ENCODE measurements at regions not wholly inside any gene's neighbourhood (a gene's known extent, or its start where the extent isn't known, plus 50 kb on each side); places are given as distances from the start of the nearest gene placed in this dataset.

- Histone ChIP-seq H3K4me3 (no peak overlapping the region), H3K9me3 (no peaks in the 10 kb centered on the region), H3K4me1 (no peaks in the 10 kb centered on the region), H3K36me3 (no peaks in the 10 kb centered on the region), H3K27me3 (no peaks in the 10 kb centered on the region), H3K27ac (no peak overlapping the region)
- intact Hi-C loops (cut with DNase I; ENCODE audit: low total_unique reads), result no loop called here
- TF ChIP-seq CTCF (IDR thresholded peaks at IDR 0.05), result no peak
- TF ChIP-seq POLR2A (IDR thresholded peaks at IDR 0.05), result no peak
- TF ChIP-seq POLR2AphosphoS5 (IDR thresholded peaks at IDR 0.05), result no peak
- DNase-seq (ENCODE audit: low spot score in 2 of 2), result no peak
Measured at GRCh38 chr13:107067381-107067780, 499.4 kb upstream of the ARGLU1 start.

- DNase-seq (ENCODE audit: low spot score in 2 of 2), result no peak
- no peaks in the 10 kb centered on the region for H3K27me3 ChIP-seq
- no peak overlapping the region for H3K27ac ChIP-seq
- no peak for TF ChIP-seq POLR2A (IDR thresholded peaks at IDR 0.05)
- TF ChIP-seq POLR2AphosphoS5 (IDR thresholded peaks at IDR 0.05), result no peak
- no peak for TF ChIP-seq CTCF (IDR thresholded peaks at IDR 0.05)
- no peak overlapping the region for H3K4me3 ChIP-seq
- intact Hi-C loops (cut with DNase I; ENCODE audit: low total_unique reads), result no loop called here
- H3K9me3 ChIP-seq, result no peaks in the 10 kb centered on the region
- no peaks in the 10 kb centered on the region for H3K36me3 ChIP-seq
- H3K4me1 ChIP-seq, result no peaks in the 10 kb centered on the region
Measured at GRCh38 chr13:107066355-107066754, 498.4 kb upstream of the ARGLU1 start.

DNA sequence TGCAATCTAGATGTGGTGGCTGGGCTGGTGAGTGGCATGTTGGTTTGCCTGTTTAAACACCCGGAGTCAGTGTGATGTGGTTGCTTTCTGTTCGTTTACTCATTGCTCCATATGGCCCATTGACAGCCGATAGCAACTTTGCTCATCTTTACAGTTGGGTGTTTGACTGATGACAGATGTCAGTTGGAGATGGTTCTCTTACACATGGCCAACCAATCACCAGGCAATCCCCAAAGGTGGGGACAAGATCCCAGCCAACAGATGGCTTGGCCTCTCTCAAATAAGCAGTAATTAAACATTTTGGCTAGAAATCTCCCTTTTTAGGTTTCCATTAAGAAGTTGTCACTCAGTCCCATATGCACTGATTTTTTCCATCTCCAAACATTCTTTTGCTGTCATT, 497.1 kb upstream of the ARGLU1 start:
- H3K36me3 ChIP-seq, result no peaks in the 10 kb centered on the region
- TF ChIP-seq CTCF (IDR thresholded peaks at IDR 0.05), result no peak
- no peak for TF ChIP-seq POLR2A (IDR thresholded peaks at IDR 0.05)
- no peak for TF ChIP-seq POLR2AphosphoS5 (IDR thresholded peaks at IDR 0.05)
- no peaks in the 10 kb centered on the region for H3K27me3 ChIP-seq
- H3K4me1 ChIP-seq, result no peaks in the 10 kb centered on the region
- intact Hi-C loops (cut with DNase I; ENCODE audit: low total_unique reads), result no loop called here
- DNase-seq (ENCODE audit: low spot score in 2 of 2), result no peak
- no peak overlapping the region for H3K4me3 ChIP-seq
- H3K9me3 ChIP-seq, result no peaks in the 10 kb centered on the region
- H3K27ac ChIP-seq, result no peak overlapping the region

- H3K27ac ChIP-seq, result no peak overlapping the region
- TF ChIP-seq POLR2AphosphoS5 (IDR thresholded peaks at IDR 0.05), result no peak
- no peak for TF ChIP-seq CTCF (IDR thresholded peaks at IDR 0.05)
- no peak for TF ChIP-seq POLR2A (IDR thresholded peaks at IDR 0.05)
- intact Hi-C loops (cut with DNase I; ENCODE audit: low total_unique reads), result no loop called here
- no peaks in the 10 kb centered on the region for H3K27me3 ChIP-seq
- H3K4me1 ChIP-seq, result no peaks in the 10 kb centered on the region
- no peaks in the 10 kb centered on the region for H3K9me3 ChIP-seq
- DNase-seq (ENCODE audit: low spot score in 2 of 2), result no peak
- no peak overlapping the region for H3K4me3 ChIP-seq
- H3K36me3 ChIP-seq, result no peaks in the 10 kb centered on the region
Measured at GRCh38 chr13:107057028-107057631, 489.2 kb upstream of the ARGLU1 start.

DNA sequence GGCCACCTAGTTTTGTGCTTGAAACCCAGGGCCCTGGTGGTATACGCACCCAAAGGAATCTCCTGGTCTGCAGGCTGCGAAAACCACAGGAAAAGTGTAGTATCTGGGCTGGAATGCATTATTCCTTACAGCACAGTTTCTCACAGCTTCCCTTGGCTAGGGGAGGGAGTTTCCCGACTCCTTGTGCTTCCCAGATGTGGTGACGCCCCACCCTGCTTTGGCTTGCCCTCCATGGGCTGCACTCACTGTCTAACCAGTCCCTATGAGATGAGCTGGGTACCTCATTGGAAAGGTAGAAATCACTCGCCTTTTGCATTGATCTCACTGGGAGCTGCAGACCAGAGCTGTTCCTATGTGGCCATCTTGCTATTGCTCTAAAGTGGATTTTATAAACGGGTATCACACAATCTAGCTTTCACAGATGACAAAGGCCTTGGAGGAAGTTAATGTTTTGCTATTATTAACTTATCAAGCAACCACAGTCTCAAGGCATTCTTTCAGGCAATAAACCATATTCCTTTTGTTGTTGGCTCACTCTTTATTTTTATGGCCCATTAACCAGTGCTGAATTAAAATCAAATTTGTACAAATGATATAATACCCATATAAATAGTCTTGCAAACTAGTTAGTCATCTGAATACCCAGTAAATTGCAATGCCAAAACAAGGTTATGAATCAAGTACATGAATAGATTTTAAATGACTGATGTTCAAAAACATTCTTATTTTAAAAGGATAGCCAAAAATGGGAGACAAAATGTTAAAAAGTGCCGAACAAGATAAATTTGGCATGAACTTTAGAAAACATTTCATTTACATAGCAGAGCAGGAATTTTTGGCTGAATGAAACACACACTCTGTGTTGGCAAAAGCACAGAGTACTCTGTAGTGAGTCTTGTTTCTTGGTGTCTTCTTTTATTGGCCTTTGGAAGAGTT, 475.4 kb upstream of the ARGLU1 start:
- no peaks in the 10 kb centered on the region for H3K27me3 ChIP-seq
- H3K27ac ChIP-seq, result no peak overlapping the region
- TF ChIP-seq POLR2AphosphoS5 (IDR thresholded peaks at IDR 0.05) (no peak), POLR2A (IDR thresholded peaks at IDR 0.05) (no peak), CTCF (IDR thresholded peaks at IDR 0.05) (no peak)

More for the DNA sequence above, 475.4 kb upstream of the ARGLU1 start:
- H3K4me3 ChIP-seq, result no peak overlapping the region
- no peak for DNase-seq (ENCODE audit: low spot score in 2 of 2)
- intact Hi-C loops (cut with DNase I; ENCODE audit: low total_unique reads), result no loop called here
- no peaks in the 10 kb centered on the region for H3K9me3 ChIP-seq
- no peaks in the 10 kb centered on the region for H3K4me1 ChIP-seq
- H3K36me3 ChIP-seq, result no peaks in the 10 kb centered on the region

All from breast epithelium (tissue), 4 donors.